Keratinocyte (primary cell): ENCODE measurements at regions not wholly inside any gene's neighbourhood (a gene's known extent, or its start where the extent isn't known, plus 50 kb on each side); places are given as distances from the start of the nearest gene placed in this dataset.

Source experiments
- DNase-seq: peaks from one replicate; pipeline ENCODE4 v3.0.0-alpha.2; 2011; ENCODE audit warnings: low read depth, missing footprints, low spot score
- FAIRE-seq: peaks from 2 replicates; lab custom pipeline; 2011; peaks lifted over from hg19 to GRCh38; lab: Jason Lieb, UNC
- H2AFZ ChIP-seq: 2 replicates; pipeline ENCODE4 v1.6.0; 2012; ENCODE audit warnings: low read length, control low read depth, inconsistent platforms; ENCODE audit not compliant: control insufficient read depth
- H3K27ac ChIP-seq: 2 replicates; pipeline ENCODE4 v1.5.1; 2011; ENCODE audit warnings: low read length; ENCODE audit not compliant: control insufficient read depth, insufficient read depth
- H3K27me3 ChIP-seq: 3 replicates; pipeline ENCODE4 v1.6.0; 2011; ENCODE audit warnings: low read length; ENCODE audit not compliant: control insufficient read depth, insufficient read depth; ENCODE audit errors: extremely low read depth
- H3K36me3 ChIP-seq, 2 experiments: 2 replicates in 1 of 2; 3 replicates in 1 of 2; pipeline ENCODE4 v1.5.1; 2011; ENCODE audit warnings: low read length in 2 of 2, mild to moderate bottlenecking in 1 of 2; ENCODE audit not compliant: control insufficient read depth in 2 of 2, insufficient read depth in 2 of 2; ENCODE audit errors: extremely low read depth in 1 of 2
- H3K4me1 ChIP-seq: 3 replicates; pipeline ENCODE4 v1.5.1; 2011; ENCODE audit warnings: low read length; ENCODE audit not compliant: control insufficient read depth, insufficient read depth; ENCODE audit errors: extremely low read depth
- H3K4me2 ChIP-seq: 3 replicates; pipeline ENCODE4 v1.6.0; 2011; ENCODE audit warnings: low read depth, low read length; ENCODE audit not compliant: control insufficient read depth, insufficient read depth; ENCODE audit errors: extremely low read depth
- H3K4me3 ChIP-seq, 3 experiments: fragments of 200-600 bp in 1 of 3; sonication (generic) in 1 of 3; 2 replicates in 2 of 3; 3 replicates in 1 of 3; pipeline ENCODE4 v1.5.1; 2011 to 2016; ENCODE audit warnings: low read length in 3 of 3, mild to moderate bottlenecking in 3 of 3, control low read depth in 2 of 3, inconsistent platforms in 1 of 3, low read depth in 1 of 3, mixed read lengths in 1 of 3, mixed run types in 1 of 3, moderate library complexity in 1 of 3; ENCODE audit not compliant: control insufficient read depth in 2 of 3, insufficient read depth in 2 of 3; ENCODE audit errors: extremely low read depth in 1 of 3
- H3K79me2 ChIP-seq: 2 replicates; pipeline ENCODE4 v1.6.0; 2012; ENCODE audit warnings: low read length; ENCODE audit not compliant: control insufficient read depth, insufficient read depth
- H3K9ac ChIP-seq: 3 replicates; pipeline ENCODE4 v1.6.0; 2011; ENCODE audit warnings: low read length; ENCODE audit not compliant: control insufficient read depth, insufficient read depth; ENCODE audit errors: extremely low read depth
- H3K9me1 ChIP-seq: 3 replicates; pipeline ENCODE4 v1.6.0; 2011; ENCODE audit warnings: low read length; ENCODE audit not compliant: control insufficient read depth, insufficient read depth; ENCODE audit errors: extremely low read depth
- H3K9me3 ChIP-seq: 2 replicates; pipeline ENCODE4 v1.5.1; 2012; ENCODE audit warnings: low read depth, low read length; ENCODE audit not compliant: control insufficient read depth
- H4K20me1 ChIP-seq: 3 replicates; pipeline ENCODE4 v1.6.0; 2011; ENCODE audit warnings: low read length; ENCODE audit not compliant: control insufficient read depth, insufficient read depth; ENCODE audit errors: extremely low read depth
- CTCF ChIP-seq, 3 experiments: IDR thresholded peaks in 1 of 3; conservative IDR thresholded peaks in 1 of 3; optimal IDR thresholded peaks in 1 of 3; 2 replicates in 2 of 3; 3 replicates in 1 of 3; pipeline versions ENCODE3 to v1.5.1; 2011; ENCODE audit warnings: low read length in 3 of 3, mild to moderate bottlenecking in 3 of 3, moderate library complexity in 2 of 3, control low read depth in 1 of 3, inconsistent platforms in 1 of 3; ENCODE audit not compliant: insufficient read depth in 2 of 3; ENCODE audit errors: extremely low read depth in 1 of 3
- EZH2 ChIP-seq: IDR thresholded peaks from one replicate; pipeline ENCODE4 v1.6.1; 2012; ENCODE audit warnings: inconsistent platforms, mild to moderate bottlenecking, low read length, moderate library complexity
- dilution Hi-C: fragments of 300-500 bp; cut with MboI; formaldehyde crosslinking; loops from one replicate; pipeline ENCODE4 v1.7.0; 2020; ENCODE audit warnings: low sequenced_read_pairs; ENCODE audit not compliant: extremely low pct_ligation_motif_present

GRCh38 chr18:39788383-39788782 lies 2166.7 kb upstream of the PIK3C3 start:
- H4K20me1 ChIP-seq = no peaks in the 10 kb centered on the region
- FAIRE-seq (peak; percentile 46), DNase-seq (peak; percentile 45)
- no peak overlapping the region for H2AFZ ChIP-seq
- no peak overlapping the region for H3K4me3 ChIP-seq
- no peaks in the 10 kb centered on the region for H3K9me3 ChIP-seq
- no peaks in the 10 kb centered on the region for H3K9me1 ChIP-seq
- no peaks in the 10 kb centered on the region for H3K27me3 ChIP-seq
- peaks cover 28% of the 10 kb centered on the region for H3K4me1 ChIP-seq
- peak overlapping the region; percentile 30 for H3K27ac ChIP-seq
- no peak for TF ChIP-seq EZH2
- no peak for TF ChIP-seq CTCF (optimal IDR thresholded peaks at IDR 0.05 in 1 of 3, IDR thresholded peaks at IDR 0.05 in 1 of 3, conservative IDR thresholded peaks at IDR 0.05 in 1 of 3; ENCODE audit: extremely low read depth in 1 of 3, insufficient read depth in 2 of 3, low read length in 3 of 3)
- dilution Hi-C loops = no loop called here
- H3K36me3 ChIP-seq = no peaks in the 10 kb centered on the region
- no peak overlapping the region for H3K9ac ChIP-seq
- peaks cover 24% of the 10 kb centered on the region for H3K79me2 ChIP-seq
- peak overlapping the region; percentile 47 for H3K4me2 ChIP-seq

GRCh38 chr18:39786477-39786876 lies 2168.6 kb upstream of the PIK3C3 start:
- H3K36me3 ChIP-seq = no peaks in the 10 kb centered on the region
- no peak overlapping the region for H3K4me3 ChIP-seq
- H3K4me2 ChIP-seq = peak overlapping the region; percentile 39
- DNase-seq (no peak), FAIRE-seq (peak; percentile 85)
- no peak overlapping the region for H3K9ac ChIP-seq
- no peaks in the 10 kb centered on the region for H3K9me3 ChIP-seq
- dilution Hi-C loops = no loop called here
- peaks cover 24% of the 10 kb centered on the region for H3K79me2 ChIP-seq
- TF ChIP-seq CTCF (optimal IDR thresholded peaks at IDR 0.05 in 1 of 3, IDR thresholded peaks at IDR 0.05 in 1 of 3, conservative IDR thresholded peaks at IDR 0.05 in 1 of 3; ENCODE audit: extremely low read depth in 1 of 3, insufficient read depth in 2 of 3, low read length in 3 of 3) = no peak
- no peak for TF ChIP-seq EZH2
- H3K9me1 ChIP-seq = no peaks in the 10 kb centered on the region
- H3K4me1 ChIP-seq = peaks cover 28% of the 10 kb centered on the region
- no peak overlapping the region for H3K27ac ChIP-seq
- no peaks in the 10 kb centered on the region for H3K27me3 ChIP-seq
- H4K20me1 ChIP-seq = no peaks in the 10 kb centered on the region
- H2AFZ ChIP-seq = peak overlapping the region; percentile 17
